Stomach (tissue), 8 donors: ENCODE measurements at regions not wholly inside any gene's neighbourhood (a gene's known extent, or its start where the extent isn't known, plus 50 kb on each side); places are given as distances from the start of the nearest gene placed in this dataset.
A peak's percentile ranks its signal among the peaks of the same experiment; 100 is the strongest.

Experiments
- DNase-seq, 2 donors: peaks; one replicate each; pipeline versions ENCODE4 v3.0.0 to v3.0.0-alpha.2; 2013 to 2019
- H3K27ac ChIP-seq, 5 donors: fragments of 200-600 bp in 4 of 5; sonication (generic) in 4 of 5; one replicate each; pipeline ENCODE4 v1.5.1; 2013 to 2019; ENCODE audit warnings: mild to moderate bottlenecking in 1 of 5, moderate library complexity in 1 of 5
- H3K27me3 ChIP-seq, 3 donors: fragments of 200-600 bp; sonication (generic); one replicate each; pipeline ENCODE4 v1.5.1; 2017 to 2019; ENCODE audit warnings: mixed run types in 1 of 3
- H3K36me3 ChIP-seq, 4 donors: fragments of 200-600 bp; sonication (generic); 1 replicate in 3 of 4; 2 replicates in 1 of 4; pipeline ENCODE4 v1.5.1; 2016 to 2019
- H3K4me1 ChIP-seq, 4 donors: fragments of 200-600 bp; sonication (generic); one replicate each; pipeline ENCODE4 v1.5.1; 2016 to 2019
- H3K4me3 ChIP-seq, 4 donors: fragments of 200-600 bp; sonication (generic) in 3 of 4; one replicate each; pipeline ENCODE4 v1.5.1; 2016 to 2019; ENCODE audit warnings: mild to moderate bottlenecking in 1 of 4
- H3K9me3 ChIP-seq, 4 donors: fragments of 200-600 bp; sonication (generic); one replicate each; pipeline ENCODE4 v1.5.1; 2016 to 2019
- CTCF ChIP-seq, 7 experiments: fragments of 450-650 bp in 4 of 7; fragments of 200-600 bp in 3 of 7; sonication (generic) in 3 of 7; IDR thresholded peaks; one replicate each; pipeline ENCODE4 v1.5.1; 2016 to 2019; ENCODE audit warnings: antibody characterized with exemption in 7 of 7, control low read depth in 2 of 7, mild to moderate bottlenecking in 1 of 7
- EP300 ChIP-seq: sonication (generic); formaldehyde crosslinking; IDR thresholded peaks from one replicate; pipeline ENCODE4 v1.6.1; 2017; ENCODE audit warnings: antibody characterized with exemption
- POLR2A ChIP-seq, 4 donors: fragments of 450-650 bp; IDR thresholded peaks; one replicate each; pipeline ENCODE4 v1.6.1; 2016; ENCODE audit warnings: antibody characterized with exemption in 4 of 4, control low read depth in 2 of 4, mild to moderate bottlenecking in 1 of 4, moderate library complexity in 1 of 4
- POLR2AphosphoS5 ChIP-seq, 3 donors: sonication (generic); formaldehyde crosslinking; IDR thresholded peaks; one replicate each; pipeline ENCODE4 v1.6.1; 2016; ENCODE audit warnings: antibody characterized with exemption in 3 of 3
- WGBS, 5 donors: extraction: QIAGEN DNeasy Blood & Tissue Kit in 3 of 5; methylation state at CpG; one replicate each; pipeline versions ENCODE4 v1.1.5 to v1.1.7; 2013 to 2018; 5-methylcytosine and 5-hydroxymethylcytosine counted together
- intact Hi-C: fragments of 100-400 bp; cut with DNase I; formaldehyde crosslinking; loops from one replicate; pipeline ENCODE4 v1.15.1; 2023; ENCODE audit warnings: low total_unique reads
- donor health status: healthy with polysubstance abuse.
- donor health status: Bipolar disorder and iron deficiency.
- donor health status: healthy.

GRCh38 chr2:82796132-82796531 lies 1662.9 kb downstream of the SUCLG1 start:
- Histone ChIP-seq H3K9me3 (peaks cover 0 to 4% (median 0%) of the 10 kb centered on the region in 4 donors), H3K27me3 (no peaks in the 10 kb centered on the region), H3K4me1 (no peaks in the 10 kb centered on the region), H3K36me3 (no peaks in the 10 kb centered on the region), H3K4me3 (no peak overlapping the region), H3K27ac (no peak overlapping the region)
- TF ChIP-seq POLR2AphosphoS5 (IDR thresholded peaks at IDR 0.05) (no peak), EP300 (no peak), POLR2A (IDR thresholded peaks at IDR 0.05) (no peak), CTCF (IDR thresholded peaks at IDR 0.05) (no peak)
- 86 to 94% (median 93%) methylated on average over 1 of the region's 1 CpG for WGBS, 5 donors
- no peak for DNase-seq
- intact Hi-C loops: no loop called here

- Histone ChIP-seq H3K9me3 (peaks cover 0 to 4% (median 0%) of the 10 kb centered on the region in 4 donors), H3K27ac (no peak overlapping the region), H3K4me1 (no peaks in the 10 kb centered on the region), H3K27me3 (no peaks in the 10 kb centered on the region), H3K4me3 (no peak overlapping the region), H3K36me3 (no peaks in the 10 kb centered on the region)
- TF ChIP-seq CTCF (IDR thresholded peaks at IDR 0.05) (no peak), POLR2AphosphoS5 (IDR thresholded peaks at IDR 0.05) (no peak), POLR2A (IDR thresholded peaks at IDR 0.05) (no peak), EP300 (no peak)
- intact Hi-C loops: no loop called here
- 71 to 88% (median 79%) methylated on average over 3 of the region's 3 CpGs for WGBS, 5 donors
- peak in 1 of 2 donors; percentile 17 for DNase-seq
Observed at GRCh38 chr2:82795446-82795845, 1663.6 kb downstream of the SUCLG1 start.

- Histone ChIP-seq H3K27ac (no peak overlapping the region), H3K36me3 (no peaks in the 10 kb centered on the region), H3K9me3 (peaks cover 0 to 4% (median 0%) of the 10 kb centered on the region in 4 donors), H3K4me1 (no peaks in the 10 kb centered on the region), H3K27me3 (no peaks in the 10 kb centered on the region), H3K4me3 (no peak overlapping the region)
- intact Hi-C loops: no loop called here
- WGBS, 5 donors: 83 to 94% (median 89%) methylated on average over 3 of the region's 3 CpGs
- DNase-seq: no peak
- no peak for TF ChIP-seq POLR2A (IDR thresholded peaks at IDR 0.05)
Observed at GRCh38 chr2:82793711-82794435, 1665.2 kb downstream of the SUCLG1 start.

- WGBS, 5 donors: 85 to 92% (median 88%) methylated on average over 5 of the region's 5 CpGs
- no peaks in the 10 kb centered on the region for H3K4me1 ChIP-seq
- no peak overlapping the region for H3K4me3 ChIP-seq
- H3K27ac ChIP-seq: no peak overlapping the region
- no peak for TF ChIP-seq EP300
- no peak for TF ChIP-seq CTCF (IDR thresholded peaks at IDR 0.05)
- no peak for TF ChIP-seq POLR2A (IDR thresholded peaks at IDR 0.05)
- TF ChIP-seq POLR2AphosphoS5 (IDR thresholded peaks at IDR 0.05): no peak
- DNase-seq: no peak
- no peaks in the 10 kb centered on the region for H3K36me3 ChIP-seq
- intact Hi-C loops: no loop called here
- no peaks in the 10 kb centered on the region for H3K9me3 ChIP-seq
- H3K27me3 ChIP-seq: no peaks in the 10 kb centered on the region
Observed at GRCh38 chr2:82792316-82792715, 1666.8 kb downstream of the SUCLG1 start.
